B cell (primary cell): ENCODE measurements at regions not wholly inside any gene's neighbourhood (a gene's known extent, or its start where the extent isn't known, plus 50 kb on each side); places are given as distances from the start of the nearest gene placed in this dataset.

Source experiments
- ATAC-seq: fragments of 200-7000 bp; cut with Tn5 transposase; one replicate; pipeline ENCODE4 v1.10.0; 2021; ENCODE audit warnings: low read depth, mild to moderate bottlenecking, moderate number of reproducible peaks, moderate library complexity
- CTCF ChIA-PET: fragments of 350-600 bp; sonication (Branson Sonifier 250); formaldehyde crosslinking; loops from one replicate; lab custom pipeline; 2021; ENCODE audit warnings: antibody characterized with exemption, inconsistent platforms; lab: Charles Lee
- POLR2A ChIA-PET: fragments of 350-600 bp; sonication (Branson Sonifier 250); formaldehyde crosslinking; loops from one replicate; lab custom pipeline; 2021; ENCODE audit warnings: antibody characterized with exemption; lab: Charles Lee
- DNase-seq: peaks from one replicate; pipeline ENCODE4 v3.0.0; 2013
- H2AFZ ChIP-seq: 2 replicates; pipeline ENCODE4 v1.6.1; 2012; ENCODE audit warnings: mild to moderate bottlenecking, low read depth, low read length; ENCODE audit not compliant: insufficient read depth, poor library complexity, severe bottlenecking
- H3K27ac ChIP-seq, 2 donors: 1 replicate in 1 of 2; 2 replicates in 1 of 2; pipeline ENCODE4 v1.5.1; 2012 to 2013; ENCODE audit warnings: low read length in 2 of 2, mild to moderate bottlenecking in 2 of 2, moderate library complexity in 1 of 2
- H3K27me3 ChIP-seq, 4 experiments: fragments of 200-600 bp in 1 of 4; sonication (generic) in 1 of 4; replicated peaks in 1 of 4; 1 replicate in 2 of 4; 2 replicates in 2 of 4; pipeline versions ENCODE4 v1.6.1 to v1.7.0; 2013 to 2016; ENCODE audit warnings: low read length in 3 of 4, mild to moderate bottlenecking in 2 of 4, mixed read lengths in 1 of 4, moderate library complexity in 1 of 4; ENCODE audit not compliant: insufficient read depth in 4 of 4, control insufficient read depth in 3 of 4; ENCODE audit errors: control extremely low read depth in 1 of 4
- H3K36me3 ChIP-seq, 2 experiments: replicated peaks in 1 of 2; 1 replicate in 1 of 2; 2 replicates in 1 of 2; pipeline versions ENCODE4 v1.6.1 to v1.7.1; 2013; ENCODE audit warnings: low read length in 1 of 2; ENCODE audit not compliant: insufficient read depth in 2 of 2, control insufficient read depth in 1 of 2; ENCODE audit errors: control extremely low read depth in 1 of 2, extremely low read depth in 1 of 2
- H3K4me1 ChIP-seq, 2 donors: fragments of 200-600 bp in 1 of 2; sonication (generic) in 1 of 2; 1 replicate in 1 of 2; 2 replicates in 1 of 2; pipeline versions ENCODE4 v1.5.1 to v1.6.1; 2013 to 2017; ENCODE audit warnings: low read length in 2 of 2; ENCODE audit not compliant: control insufficient read depth in 2 of 2, insufficient read depth in 2 of 2
- H3K4me2 ChIP-seq: replicated peaks from 2 replicates; pipeline ENCODE3; 2012; ENCODE audit warnings: mild to moderate bottlenecking, low read depth, low read length; ENCODE audit not compliant: poor library complexity, severe bottlenecking
- H3K4me3 ChIP-seq, 5 experiments: fragments of 200-600 bp in 1 of 5; sonication (generic) in 1 of 5; 1 replicate in 3 of 5; 2 replicates in 2 of 5; pipeline versions ENCODE4 v1.5.1 to v1.7.0; 2011 to 2016; ENCODE audit warnings: low read length in 4 of 5, mild to moderate bottlenecking in 4 of 5, low read depth in 2 of 5, control low read depth in 1 of 5, moderate library complexity in 1 of 5; ENCODE audit not compliant: insufficient read depth in 1 of 5; ENCODE audit errors: control extremely low read depth in 1 of 5, extremely low read depth in 1 of 5
- H3K79me2 ChIP-seq: fragments of 200-600 bp; sonication (generic); one replicate; pipeline ENCODE4 v1.6.0; 2016; ENCODE audit warnings: low read length; ENCODE audit not compliant: control insufficient read depth, insufficient read depth
- H3K9ac ChIP-seq: fragments of 200-600 bp; sonication (generic); 2 replicates; pipeline ENCODE4 v1.6.1; 2017; ENCODE audit warnings: mild to moderate bottlenecking, low read length, moderate library complexity
- H3K9me3 ChIP-seq, 3 donors: one replicate each; pipeline versions ENCODE4 v1.6.1 to v1.7.1; 2013; ENCODE audit warnings: low read length in 2 of 3; ENCODE audit not compliant: control insufficient read depth in 2 of 3, insufficient read depth in 1 of 3; ENCODE audit errors: control extremely low read depth in 1 of 3
- H4K20me1 ChIP-seq: 2 replicates; pipeline ENCODE4 v1.6.0; 2012; ENCODE audit warnings: mild to moderate bottlenecking, low read length; ENCODE audit not compliant: insufficient read depth, control insufficient read depth, poor library complexity, severe bottlenecking
- H3K27ac Mint-ChIP-seq: one replicate; pipeline ENCODE4 v1.8.0; 2021; ENCODE audit warnings: mixed read lengths
- H3K27me3 Mint-ChIP-seq: one replicate; pipeline ENCODE4 v1.8.0; 2021; ENCODE audit warnings: mixed read lengths
- H3K4me1 Mint-ChIP-seq: one replicate; pipeline ENCODE4 v1.8.0; 2021; ENCODE audit warnings: mixed read lengths
- H3K4me3 Mint-ChIP-seq: one replicate; pipeline ENCODE4 v1.8.0; 2021; ENCODE audit warnings: mixed read lengths
- H3K9me3 Mint-ChIP-seq: one replicate; pipeline ENCODE4 v1.8.0; 2022; ENCODE audit warnings: mixed read lengths; ENCODE audit not compliant: insufficient read depth
- EZH2 ChIP-seq: IDR thresholded peaks from 2 replicates; pipeline ENCODE4 v1.6.1; 2012; ENCODE audit warnings: borderline replicate concordance, low read depth, mild to moderate bottlenecking, moderate library complexity, low read length; ENCODE audit not compliant: insufficient read depth, poor library complexity, severe bottlenecking
- WGBS: methylation state at CpG from one replicate; pipeline ENCODE4 v1.1.5; 2013; ENCODE audit warnings: missing lambda C conversion rate; ENCODE audit not compliant: insufficient coverage; 5-methylcytosine and 5-hydroxymethylcytosine counted together
- intact Hi-C: fragments of 100-400 bp; cut with micrococcal nuclease; formaldehyde crosslinking; loops from one replicate; pipeline ENCODE4 v1.10.0; 2022
- TF ChIP-seq, protein P1 (sequence below): fragments of 200-600 bp; IDR thresholded peaks from one replicate; pipeline ENCODE4 v1.8.0; 2022; ENCODE audit warnings: antibody characterized with exemption, mild to moderate bottlenecking

DNA sequence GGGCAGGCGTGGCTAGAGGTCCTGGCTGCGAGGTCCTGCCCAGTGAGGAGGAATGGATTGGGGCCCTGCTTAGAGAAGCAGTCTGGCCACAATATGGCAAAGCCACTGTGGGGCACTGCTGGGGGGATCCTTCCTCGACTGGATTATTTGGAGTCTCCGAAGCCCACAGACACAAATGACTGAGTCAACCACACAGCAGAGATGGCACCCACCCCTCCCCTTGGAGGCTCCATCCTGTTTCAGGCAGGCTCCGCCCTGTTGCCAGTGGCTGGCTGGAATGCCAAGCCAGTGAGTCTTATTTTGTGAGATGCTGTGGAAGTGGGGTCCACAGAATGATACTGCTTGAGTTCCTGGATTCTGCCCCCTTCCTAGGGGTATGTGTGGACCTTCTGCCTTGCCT is 363.9 kb downstream of the PPP1R2C start:
- ATAC-seq, result no peak

DNA sequence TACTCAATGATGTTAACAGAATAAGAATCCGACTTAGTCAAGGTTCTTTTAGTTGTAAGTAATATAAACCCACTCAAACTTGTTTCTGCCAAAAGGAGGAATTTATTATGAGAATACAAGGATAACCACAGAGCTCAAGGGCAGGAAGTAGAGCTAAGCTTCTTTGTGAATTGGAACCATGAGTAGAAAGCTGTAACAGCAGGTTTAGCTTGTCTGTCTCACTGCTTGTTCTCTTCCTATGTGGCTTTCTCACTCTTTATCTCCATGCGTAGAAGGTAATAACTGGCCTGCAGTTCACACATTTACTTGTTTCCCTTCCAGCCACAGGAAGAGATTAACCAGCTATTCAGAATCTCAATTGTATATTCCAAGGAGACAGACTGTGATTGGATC is 378.3 kb downstream of the PPP1R2C start:
- no peak for TF ChIP-seq EZH2
- TF ChIP-seq, protein P1, sequence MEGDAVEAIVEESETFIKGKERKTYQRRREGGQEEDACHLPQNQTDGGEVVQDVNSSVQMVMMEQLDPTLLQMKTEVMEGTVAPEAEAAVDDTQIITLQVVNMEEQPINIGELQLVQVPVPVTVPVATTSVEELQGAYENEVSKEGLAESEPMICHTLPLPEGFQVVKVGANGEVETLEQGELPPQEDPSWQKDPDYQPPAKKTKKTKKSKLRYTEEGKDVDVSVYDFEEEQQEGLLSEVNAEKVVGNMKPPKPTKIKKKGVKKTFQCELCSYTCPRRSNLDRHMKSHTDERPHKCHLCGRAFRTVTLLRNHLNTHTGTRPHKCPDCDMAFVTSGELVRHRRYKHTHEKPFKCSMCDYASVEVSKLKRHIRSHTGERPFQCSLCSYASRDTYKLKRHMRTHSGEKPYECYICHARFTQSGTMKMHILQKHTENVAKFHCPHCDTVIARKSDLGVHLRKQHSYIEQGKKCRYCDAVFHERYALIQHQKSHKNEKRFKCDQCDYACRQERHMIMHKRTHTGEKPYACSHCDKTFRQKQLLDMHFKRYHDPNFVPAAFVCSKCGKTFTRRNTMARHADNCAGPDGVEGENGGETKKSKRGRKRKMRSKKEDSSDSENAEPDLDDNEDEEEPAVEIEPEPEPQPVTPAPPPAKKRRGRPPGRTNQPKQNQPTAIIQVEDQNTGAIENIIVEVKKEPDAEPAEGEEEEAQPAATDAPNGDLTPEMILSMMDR, result no peak
- H3K4me3 Mint-ChIP-seq, result no peak overlapping the region
- Histone ChIP-seq H2AFZ (no peak overlapping the region), H3K4me2 (no peak overlapping the region), H3K79me2 (no peaks in the 10 kb centered on the region), H3K4me1 (no peaks in the 10 kb centered on the region), H3K9me3 (no peaks in the 10 kb centered on the region), H3K9ac (no peak overlapping the region), H3K27me3 (no peaks in the 10 kb centered on the region), H3K4me3 (no peak overlapping the region), H4K20me1 (no peaks in the 10 kb centered on the region), H3K27ac (no peak overlapping the region), H3K36me3 (no peaks in the 10 kb centered on the region)
- H3K27me3 Mint-ChIP-seq, result no peaks in the 10 kb centered on the region
- no CpG with 5 or more reads among the region's 2 CpGs for WGBS
- CTCF ChIA-PET, result no interaction called here
- POLR2A ChIA-PET, result no interaction called here
- peaks cover 10% of the 10 kb centered on the region for H3K4me1 Mint-ChIP-seq
- H3K27ac Mint-ChIP-seq, result no peak overlapping the region
- intact Hi-C loops, result no loop called here
- no peaks in the 10 kb centered on the region for H3K9me3 Mint-ChIP-seq
- ATAC-seq (no peak), DNase-seq (no peak)

More for the DNA sequence above, 363.9 kb downstream of the PPP1R2C start:
- no peaks in the 10 kb centered on the region for H3K79me2 ChIP-seq
- H3K27ac ChIP-seq, result no peak overlapping the region
- TF ChIP-seq, protein P1, result no peak
- no peaks in the 10 kb centered on the region for H3K27me3 ChIP-seq
- no peak overlapping the region for H2AFZ ChIP-seq
- no peak for DNase-seq
- H4K20me1 ChIP-seq, result no peaks in the 10 kb centered on the region
- no peaks in the 10 kb centered on the region for H3K36me3 ChIP-seq
- H3K4me1 ChIP-seq, result no peaks in the 10 kb centered on the region
- ChIA-PET POLR2A (no interaction called here), CTCF (no interaction called here)
- 100% methylated on average over 1 of the region's 5 CpGs for WGBS
- Mint-ChIP-seq H3K4me3 (no peak overlapping the region), H3K9me3 (peaks cover 10% of the 10 kb centered on the region), H3K4me1 (no peaks in the 10 kb centered on the region), H3K27ac (no peak overlapping the region), H3K27me3 (no peaks in the 10 kb centered on the region)
- H3K9ac ChIP-seq, result no peak overlapping the region
- no peak overlapping the region for H3K4me2 ChIP-seq
- no peak overlapping the region for H3K4me3 ChIP-seq
- intact Hi-C loops, result no loop called here
- no peaks in the 10 kb centered on the region for H3K9me3 ChIP-seq
